ENCODE measurements at regions not wholly inside any gene's neighbourhood (a gene's known extent, or its start where the extent isn't known, plus 50 kb on each side); places are given as distances from the start of the nearest gene placed in this dataset.

DNA sequence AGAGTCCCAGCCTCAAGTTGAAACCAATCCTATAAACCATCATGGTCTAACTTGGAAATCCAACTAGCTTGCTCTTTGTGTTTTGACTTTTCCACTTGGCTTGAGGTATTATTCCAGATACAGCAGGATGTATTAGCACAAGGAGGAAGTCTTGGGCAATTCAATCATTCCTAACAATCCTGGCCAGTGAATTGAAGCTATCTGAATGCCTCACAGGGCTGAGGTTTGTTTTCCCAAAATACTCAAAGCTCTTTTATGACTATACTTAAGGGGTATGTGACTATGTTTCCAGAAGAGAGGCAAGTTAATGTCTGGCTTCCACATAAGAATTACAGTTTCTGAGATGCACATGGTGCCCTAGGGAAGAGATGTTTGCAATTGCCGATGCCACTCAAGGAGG, 66.8 kb upstream of the SH3RF1 start:
- Mint-ChIP-seq H3K9me3 (ENCODE audit: low read depth) (peaks cover 4% of the 10 kb centered on the region), H3K27me3 (ENCODE audit: low read depth) (no peaks in the 10 kb centered on the region), H3K36me3 (ENCODE audit: low read depth) (no peaks in the 10 kb centered on the region), H3K27ac (ENCODE audit: unreplicated experiment) (peak overlapping the region; percentile 45), H3K4me3 (ENCODE audit: unreplicated experiment) (no peak overlapping the region), H3K4me1 (ENCODE audit: low read depth) (peaks cover 19% of the 10 kb centered on the region)
- no peak for TF ChIP-seq CTCF (IDR thresholded peaks at IDR 0.05)
- no peak for DNase-seq (ENCODE audit: low spot score)

GRCh38 chr4:169335331-169335730, 64.6 kb upstream of the SH3RF1 start:
- Mint-ChIP-seq H3K4me3 (ENCODE audit: unreplicated experiment) (no peak overlapping the region), H3K27me3 (ENCODE audit: low read depth) (no peaks in the 10 kb centered on the region), H3K9me3 (ENCODE audit: low read depth) (peaks cover 4% of the 10 kb centered on the region), H3K4me1 (ENCODE audit: low read depth) (peaks cover 19% of the 10 kb centered on the region), H3K27ac (ENCODE audit: unreplicated experiment) (peak overlapping the region; percentile 28), H3K36me3 (ENCODE audit: low read depth) (no peaks in the 10 kb centered on the region)
- no peak for DNase-seq (ENCODE audit: low spot score)
- no peak for TF ChIP-seq CTCF (IDR thresholded peaks at IDR 0.05)

- no peak for DNase-seq (ENCODE audit: low spot score)
- no peaks in the 10 kb centered on the region for H3K27me3 Mint-ChIP-seq (ENCODE audit: low read depth)
- no peaks in the 10 kb centered on the region for H3K36me3 Mint-ChIP-seq (ENCODE audit: low read depth)
- H3K4me3 Mint-ChIP-seq (ENCODE audit: unreplicated experiment), result no peak overlapping the region
- peaks cover 4% of the 10 kb centered on the region for H3K9me3 Mint-ChIP-seq (ENCODE audit: low read depth)
- H3K27ac Mint-ChIP-seq (ENCODE audit: unreplicated experiment), result no peak overlapping the region
- no peak for TF ChIP-seq CTCF (IDR thresholded peaks at IDR 0.05)
- H3K4me1 Mint-ChIP-seq (ENCODE audit: low read depth), result peaks cover 19% of the 10 kb centered on the region
Measured at GRCh38 chr4:169334335-169334734, 63.6 kb upstream of the SH3RF1 start.

DNA sequence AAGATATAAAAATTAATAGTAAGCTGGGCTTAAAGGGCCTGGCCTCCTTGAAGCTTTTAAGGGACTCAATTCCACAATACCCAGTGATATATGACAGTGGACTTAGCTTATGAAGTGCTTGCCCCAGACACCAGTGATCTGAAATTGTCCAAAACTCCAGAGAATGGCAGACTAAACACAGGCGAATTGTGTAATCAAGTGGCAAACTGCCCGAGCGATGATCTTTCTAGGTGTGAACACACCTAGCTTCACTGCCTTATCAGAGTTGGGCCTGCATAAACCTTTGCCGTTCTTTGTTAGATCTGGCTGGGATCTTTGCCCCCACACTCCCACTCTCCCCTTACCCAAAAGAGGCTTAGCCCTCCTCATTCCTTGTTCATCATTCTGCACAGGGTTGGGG, 62.5 kb upstream of the SH3RF1 start:
- no peaks in the 10 kb centered on the region for H3K27me3 Mint-ChIP-seq (ENCODE audit: low read depth)

GRCh38 chr4:169332583-169332982, 61.8 kb upstream of the SH3RF1 start:
- DNase-seq (ENCODE audit: low spot score), result no peak
- H3K27me3 Mint-ChIP-seq (ENCODE audit: low read depth), result no peaks in the 10 kb centered on the region
- no peak overlapping the region for H3K27ac Mint-ChIP-seq (ENCODE audit: unreplicated experiment)
- peaks cover under 1% of the 10 kb centered on the region for H3K9me3 Mint-ChIP-seq (ENCODE audit: low read depth)
- H3K36me3 Mint-ChIP-seq (ENCODE audit: low read depth), result no peaks in the 10 kb centered on the region
- H3K4me3 Mint-ChIP-seq (ENCODE audit: unreplicated experiment), result no peak overlapping the region
- peaks cover 12% of the 10 kb centered on the region for H3K4me1 Mint-ChIP-seq (ENCODE audit: low read depth)
- no peak for TF ChIP-seq CTCF (IDR thresholded peaks at IDR 0.05)

More for the DNA sequence above, 62.5 kb upstream of the SH3RF1 start:
- no peak for TF ChIP-seq CTCF (IDR thresholded peaks at IDR 0.05)
- Mint-ChIP-seq H3K36me3 (ENCODE audit: low read depth) (no peaks in the 10 kb centered on the region), H3K4me3 (ENCODE audit: unreplicated experiment) (no peak overlapping the region), H3K9me3 (ENCODE audit: low read depth) (peaks cover 4% of the 10 kb centered on the region), H3K27ac (ENCODE audit: unreplicated experiment) (no peak overlapping the region), H3K4me1 (ENCODE audit: low read depth) (peaks cover 19% of the 10 kb centered on the region)
- no peak for DNase-seq (ENCODE audit: low spot score)
